ENCODE measurements at regions not wholly inside any gene's neighbourhood (a gene's known extent, or its start where the extent isn't known, plus 50 kb on each side); places are given as distances from the start of the nearest gene placed in this dataset.

GRCh38 chr3:186414735-186415419 is 52.8 kb upstream of the DGKG start:
- TF ChIP-seq, protein P1, sequence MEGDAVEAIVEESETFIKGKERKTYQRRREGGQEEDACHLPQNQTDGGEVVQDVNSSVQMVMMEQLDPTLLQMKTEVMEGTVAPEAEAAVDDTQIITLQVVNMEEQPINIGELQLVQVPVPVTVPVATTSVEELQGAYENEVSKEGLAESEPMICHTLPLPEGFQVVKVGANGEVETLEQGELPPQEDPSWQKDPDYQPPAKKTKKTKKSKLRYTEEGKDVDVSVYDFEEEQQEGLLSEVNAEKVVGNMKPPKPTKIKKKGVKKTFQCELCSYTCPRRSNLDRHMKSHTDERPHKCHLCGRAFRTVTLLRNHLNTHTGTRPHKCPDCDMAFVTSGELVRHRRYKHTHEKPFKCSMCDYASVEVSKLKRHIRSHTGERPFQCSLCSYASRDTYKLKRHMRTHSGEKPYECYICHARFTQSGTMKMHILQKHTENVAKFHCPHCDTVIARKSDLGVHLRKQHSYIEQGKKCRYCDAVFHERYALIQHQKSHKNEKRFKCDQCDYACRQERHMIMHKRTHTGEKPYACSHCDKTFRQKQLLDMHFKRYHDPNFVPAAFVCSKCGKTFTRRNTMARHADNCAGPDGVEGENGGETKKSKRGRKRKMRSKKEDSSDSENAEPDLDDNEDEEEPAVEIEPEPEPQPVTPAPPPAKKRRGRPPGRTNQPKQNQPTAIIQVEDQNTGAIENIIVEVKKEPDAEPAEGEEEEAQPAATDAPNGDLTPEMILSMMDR (IDR thresholded peaks at IDR 0.05; ENCODE audit: poor library complexity), result no peak
- no peak for TF ChIP-seq EZH2 (IDR thresholded peaks at IDR 0.05; ENCODE audit: borderline replicate concordance)

Measured in hepatocyte (in vitro differentiated cells).